HCT116 (cell line): ENCODE measurements at regions not wholly inside any gene's neighbourhood (a gene's known extent, or its start where the extent isn't known, plus 50 kb on each side); places are given as distances from the start of the nearest gene placed in this dataset.

ENCODE experiments used
- ATAC-seq: fragments of 200-7000 bp; cut with Tn5 transposase; 2 replicates; pipeline ENCODE4 v1.9.1; 2020; ENCODE audit warnings: mild to moderate bottlenecking, moderate library complexity
- BruUV-seq: library from RNA; stranded (reverse); fragments of 400-500 nt; replicated peaks from 2 replicates; lab custom pipeline; 2021; lab: Mats Ljungman, UMichigan
- CTCF ChIA-PET: fragments of 300-600 bp; sonication (Branson Sonifier 250); formaldehyde crosslinking; loops from one replicate; lab custom pipeline; 2021; ENCODE audit warnings: antibody characterized with exemption; lab: Charles Lee
- POLR2A ChIA-PET: fragments of 300-600, 350-600 bp; sonication (Branson Sonifier 250); formaldehyde crosslinking; loops from one replicate; lab custom pipeline; 2021; ENCODE audit warnings: antibody characterized with exemption; lab: Charles Lee
- RAD21 ChIA-PET, 2 experiments: fragments of 300-600 bp; sonication (Branson Sonifier 250); formaldehyde crosslinking; loops; one replicate each; lab custom pipeline; 2023; ENCODE audit warnings: low total read pairs in 2 of 2; ENCODE audit not compliant: uncharacterized antibody in 2 of 2, unreplicated experiment in 2 of 2, low non-redundant PET in 1 of 2; lab: Charles Lee
- DNase-seq: peaks from one replicate; pipeline ENCODE4 v3.0.0-alpha.2; 2010; ENCODE audit warnings: low read depth, low spot score
- H2AFZ ChIP-seq: fragments of 200-600 bp; shearing (Covaris generic), sonication (generic); 2 replicates; pipeline ENCODE4 v1.6.1; 2017; ENCODE audit warnings: low read depth, mixed run types, mixed read lengths, antibody characterized with exemption, low read length; ENCODE audit not compliant: poor library complexity, severe bottlenecking
- H3K27ac ChIP-seq: 2 replicates; pipeline ENCODE4 v1.5.1; 2012; ENCODE audit warnings: low read depth, low read length
- H3K27me3 ChIP-seq: fragments of 200-600 bp; sonication (generic); 2 replicates; pipeline ENCODE4 v1.6.1; 2016; ENCODE audit warnings: mixed run types, low read length, mixed read lengths; ENCODE audit not compliant: insufficient read depth
- H3K36me3 ChIP-seq, 2 experiments: fragments of 200-500 bp in 1 of 2; fragments of 200-600 bp in 1 of 2; sonication (Bioruptor generic) in 1 of 2; sonication (generic) in 1 of 2; 2 replicates each; pipeline versions ENCODE4 v1.5.1 to v1.6.1; 2014 to 2016; ENCODE audit warnings: low read length in 2 of 2, inconsistent platforms in 1 of 2, mixed read lengths in 1 of 2, mixed run types in 1 of 2; ENCODE audit not compliant: insufficient read depth in 2 of 2, control insufficient read depth in 1 of 2
- H3K4me1 ChIP-seq, 2 experiments: fragments of 200-600 bp in 1 of 2; sonication (generic) in 1 of 2; 2 replicates each; pipeline versions ENCODE4 v1.5.1 to v1.6.1; 2012 to 2017; ENCODE audit warnings: low read length in 2 of 2, inconsistent platforms in 1 of 2, mild to moderate bottlenecking in 1 of 2, mixed read lengths in 1 of 2, mixed run types in 1 of 2, moderate library complexity in 1 of 2; ENCODE audit not compliant: insufficient read depth in 2 of 2, control insufficient read depth in 1 of 2
- H3K4me2 ChIP-seq: fragments of 200-600 bp; sonication (generic); 2 replicates; pipeline ENCODE4 v1.6.1; 2017; ENCODE audit warnings: mixed run types, low read length, mixed read lengths
- H3K4me3 ChIP-seq, 2 experiments: fragments of 200-600 bp in 1 of 2; sonication (generic) in 1 of 2; replicated peaks in 1 of 2; 2 replicates each; pipeline ENCODE4 v1.5.1; 2011 to 2016; ENCODE audit warnings: low read length in 2 of 2, control low read depth in 1 of 2, low read depth in 1 of 2, mild to moderate bottlenecking in 1 of 2, mixed read lengths in 1 of 2, mixed run types in 1 of 2
- H3K79me2 ChIP-seq: fragments of 200-600 bp; sonication (generic); 2 replicates; pipeline ENCODE4 v1.6.1; 2017; ENCODE audit warnings: mild to moderate bottlenecking, mixed run types, low read length, moderate library complexity, mixed read lengths; ENCODE audit not compliant: insufficient read depth
- H3K9ac ChIP-seq: fragments of 200-600 bp; sonication (generic); 2 replicates; pipeline ENCODE4 v1.6.1; 2016; ENCODE audit warnings: low read length, mixed read lengths
- H3K9me2 ChIP-seq: fragments of 200-600 bp; sonication (generic), shearing (Covaris generic); 2 replicates; pipeline ENCODE4 v1.6.1; 2017; ENCODE audit warnings: mixed run types, mild to moderate bottlenecking, moderate library complexity; ENCODE audit not compliant: insufficient read depth
- H3K9me3 ChIP-seq, 2 experiments: fragments of 200-500 bp in 1 of 2; fragments of 200-600 bp in 1 of 2; sonication (Bioruptor generic) in 1 of 2; sonication (generic) in 1 of 2; 2 replicates each; pipeline ENCODE4 v1.6.1; 2014 to 2017; ENCODE audit warnings: low read length in 2 of 2, mixed read lengths in 2 of 2, inconsistent platforms in 1 of 2, low read depth in 1 of 2, mild to moderate bottlenecking in 1 of 2, mixed run types in 1 of 2, moderate library complexity in 1 of 2; ENCODE audit not compliant: control insufficient read depth in 1 of 2, insufficient read depth in 1 of 2
- H4K20me1 ChIP-seq: fragments of 200-600 bp; sonication (generic), shearing (Covaris generic); 2 replicates; pipeline ENCODE4 v1.6.1; 2017; ENCODE audit warnings: mixed run types, mild to moderate bottlenecking, moderate library complexity; ENCODE audit not compliant: insufficient read depth
- ATF3 ChIP-seq: IDR thresholded peaks from 2 replicates; pipeline ENCODE4 v1.6.1; 2012
- CBX3 ChIP-seq: IDR thresholded peaks from 2 replicates; pipeline ENCODE4 v1.6.1; 2012; ENCODE audit warnings: low read depth
- CTCF ChIP-seq, 3 experiments: fragments of 200-600 bp in 1 of 3; sonication (generic) in 1 of 3; IDR thresholded peaks in 2 of 3; conservative IDR thresholded peaks in 1 of 3; 2 replicates each; pipeline ENCODE4 v1.5.1; 2012 to 2017; ENCODE audit warnings: low read depth in 2 of 3, low read length in 2 of 3, antibody characterized with exemption in 1 of 3, borderline replicate concordance in 1 of 3, control low read depth in 1 of 3, mild to moderate bottlenecking in 1 of 3, mixed read lengths in 1 of 3, mixed run types in 1 of 3, moderate library complexity in 1 of 3; ENCODE audit not compliant: insufficient read depth in 1 of 3
- EGR1 ChIP-seq: IDR thresholded peaks from 2 replicates; pipeline ENCODE4 v1.6.1; 2012; ENCODE audit warnings: low read depth
- ELF1 ChIP-seq: IDR thresholded peaks from 2 replicates; pipeline ENCODE4 v1.6.1; 2012; ENCODE audit warnings: low read depth, borderline replicate concordance
- EZH2phosphoT487 ChIP-seq: fragments of 200-600 bp; IDR thresholded peaks from 2 replicates; pipeline ENCODE4 v1.6.1; 2018; ENCODE audit warnings: antibody characterized with exemption, borderline replicate concordance
- FOSL1 ChIP-seq: IDR thresholded peaks from 2 replicates; pipeline ENCODE4 v1.6.1; 2012; ENCODE audit warnings: low read depth
- JUND ChIP-seq: IDR thresholded peaks from 2 replicates; pipeline ENCODE4 v1.6.1; 2012
- MAX ChIP-seq: IDR thresholded peaks from 2 replicates; pipeline ENCODE4 v1.6.1; 2012
- POLR2A ChIP-seq: IDR thresholded peaks from 2 replicates; pipeline ENCODE4 v1.7.0; 2011; ENCODE audit warnings: borderline replicate concordance; ENCODE audit not compliant: insufficient read depth, insufficient read length; ENCODE audit errors: extremely low read depth
- POLR2AphosphoS5 ChIP-seq: IDR thresholded peaks from 2 replicates; pipeline ENCODE4 v1.6.1; 2011; ENCODE audit warnings: mild to moderate bottlenecking, low read depth, low read length, moderate library complexity
- REST ChIP-seq: IDR thresholded peaks from 2 replicates; pipeline ENCODE4 v1.6.1; 2012; ENCODE audit warnings: low read depth
- SP1 ChIP-seq: IDR thresholded peaks from 2 replicates; pipeline ENCODE4 v1.6.1; 2012; ENCODE audit warnings: low read depth
- SRF ChIP-seq: IDR thresholded peaks from 2 replicates; pipeline ENCODE4 v1.6.1; 2012; ENCODE audit warnings: low read depth
- ZFX ChIP-seq: fragments of 450-650 bp; IDR thresholded peaks from 2 replicates; pipeline ENCODE4 v1.6.1; 2017
- ZNF274 ChIP-seq: fragments of 200-500 bp; sonication (Bioruptor generic); IDR thresholded peaks from 2 replicates; pipeline ENCODE4 v1.6.1; 2014; ENCODE audit warnings: mild to moderate bottlenecking, low read depth, low read length, inconsistent platforms
- intact Hi-C: fragments of 100-400 bp; cut with micrococcal nuclease; formaldehyde crosslinking; loops from 2 replicates; pipeline ENCODE4 v1.10.0; 2022

GRCh38 chr9:86708918-86709835 lies 238.1 kb downstream of the GAS1 start:
- RAD21 ChIA-PET = no interaction called here
- ATAC-seq = no peak
- Histone ChIP-seq H3K27me3 (peaks cover 59% of the 10 kb centered on the region), H3K9ac (no peak overlapping the region), H3K36me3 (no peaks in the 10 kb centered on the region), H3K4me3 (no peak overlapping the region), H2AFZ (no peak overlapping the region), H3K9me3 (no peaks in the 10 kb centered on the region), H4K20me1 (no peaks in the 10 kb centered on the region), H3K27ac (no peak overlapping the region), H3K4me2 (no peak overlapping the region), H3K79me2 (no peaks in the 10 kb centered on the region), H3K4me1 (no peaks in the 10 kb centered on the region), H3K9me2 (no peaks in the 10 kb centered on the region)
- BruUV-seq = no TSS peak
- intact Hi-C loops = no loop called here
- no peak for TF ChIP-seq POLR2AphosphoS5
- TF ChIP-seq ZNF274 = no peak
- TF ChIP-seq SRF = no peak
- TF ChIP-seq EGR1 = no peak
- no peak for TF ChIP-seq ATF3
- TF ChIP-seq JUND = no peak
- TF ChIP-seq ELF1 = no peak
- no peak for TF ChIP-seq POLR2A
- no peak for TF ChIP-seq EZH2phosphoT487
- no peak for TF ChIP-seq MAX
- TF ChIP-seq ZFX = no peak
- no peak for TF ChIP-seq SP1
- TF ChIP-seq FOSL1 = no peak
- no peak for TF ChIP-seq CTCF (IDR thresholded peaks at IDR 0.05 in 2 of 3, conservative IDR thresholded peaks at IDR 0.05 in 1 of 3; ENCODE audit: borderline replicate concordance in 1 of 3, insufficient read depth in 1 of 3, low read depth in 2 of 3, low read length in 2 of 3)
- TF ChIP-seq REST = no peak
- no peak for TF ChIP-seq CBX3
- CTCF ChIA-PET = no interaction called here
- POLR2A ChIA-PET = no interaction called here
- no peak for DNase-seq
